ENCODE measurements at regions not wholly inside any gene's neighbourhood (a gene's known extent, or its start where the extent isn't known, plus 50 kb on each side); places are given as distances from the start of the nearest gene placed in this dataset.

DNA sequence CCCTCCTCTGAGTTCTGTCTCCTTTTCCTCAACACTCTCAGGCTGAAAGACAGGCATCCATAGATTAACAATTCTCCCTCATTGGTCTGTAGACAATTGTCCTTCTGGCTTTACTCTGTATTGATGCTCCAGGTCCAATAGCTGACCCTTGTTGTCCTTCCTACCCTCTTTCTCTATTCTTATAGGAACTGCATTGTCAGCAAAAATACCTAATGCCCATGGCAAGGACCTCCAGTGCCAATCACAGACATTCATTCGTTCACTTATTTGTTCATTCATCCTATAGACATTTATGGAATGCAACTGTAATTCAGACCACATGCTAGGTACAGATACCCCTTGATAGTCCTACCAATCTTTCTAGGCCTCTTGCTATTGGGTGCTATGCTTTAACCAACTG is 69.8 kb upstream of the DTNA start (continued):
- no peak for TF ChIP-seq KAT2B (IDR thresholded peaks at IDR 0.05; ENCODE audit: borderline replicate concordance, low read depth, low read length)
- TF ChIP-seq ZNF605 (CRISPR knock-in tag; IDR thresholded peaks at IDR 0.05) = no peak
- TF ChIP-seq MAFK (conservative IDR thresholded peaks at IDR 0.05 in 1 of 2, IDR thresholded peaks at IDR 0.05 in 1 of 2; ENCODE audit: low read length in 2 of 2) = peak; percentile 96 to 98
- TF ChIP-seq ZNF510 (CRISPR knock-in tag; IDR thresholded peaks at IDR 0.05; ENCODE audit: low read depth) = no peak
- TF ChIP-seq RBFOX2 (IDR thresholded peaks at IDR 0.05; ENCODE audit: low read depth, low read length) = no peak
- TF ChIP-seq ZNF878 (CRISPR knock-in tag; IDR thresholded peaks at IDR 0.05) = no peak

DNA sequence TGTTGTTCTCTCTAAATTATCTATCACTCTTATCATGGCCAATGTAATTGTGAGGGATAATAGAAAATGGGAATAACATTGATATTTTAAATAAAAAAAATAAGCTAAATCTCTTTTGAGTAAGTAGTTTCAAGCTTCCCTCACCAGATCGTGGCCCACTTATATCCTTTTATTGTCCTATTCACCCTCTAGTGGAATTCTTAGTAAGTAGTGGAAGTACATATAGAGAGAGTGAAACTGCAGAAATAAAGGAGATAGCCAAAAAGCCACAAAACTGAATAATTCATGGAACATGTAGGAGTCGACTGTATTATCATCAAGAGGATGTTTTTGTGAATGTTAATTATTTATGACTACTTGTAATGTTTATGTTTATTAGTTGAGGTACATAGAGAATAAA is 66.1 kb upstream of the DTNA start:
- WGBS (ENCODE audit: low lambda C conversion rate) = 56% methylated on average over 2 of the region's 2 CpGs
- Histone ChIP-seq H3K9ac (ENCODE audit: insufficient read depth, low read depth, low read length) (no peak overlapping the region), H3K36me3 (replicated peaks in 1 of 2; ENCODE audit: control insufficient read depth in 1 of 2, insufficient read depth in 2 of 2, low read length in 2 of 2) (no peaks in the 10 kb centered on the region), H4K20me1 (ENCODE audit: insufficient read depth, low read length) (no peaks in the 10 kb centered on the region), H2AFZ (ENCODE audit: low read length) (no peak overlapping the region), H3K4me2 (ENCODE audit: low read depth, low read length) (no peak overlapping the region), H3K4me3 (replicated peaks in 1 of 3; ENCODE audit: insufficient read depth in 1 of 3, low read depth in 2 of 3, low read length in 3 of 3) (no peak overlapping the region), H3K27ac (ENCODE audit: extremely low read length, insufficient read depth, low read length) (no peak overlapping the region), H3K4me1 (ENCODE audit: insufficient read depth, low read length) (no peaks in the 10 kb centered on the region), H3K27me3 (ENCODE audit: control insufficient read depth in 1 of 2, insufficient read depth in 2 of 2, low read length in 2 of 2) (no peaks in the 10 kb centered on the region), H3K9me3 (ENCODE audit: low read length) (no peaks in the 10 kb centered on the region), H3K79me2 (ENCODE audit: insufficient read depth, low read length) (no peaks in the 10 kb centered on the region)
- no peak for FAIRE-seq
- no peak for ATAC-seq
- intact Hi-C loops (cut with micrococcal nuclease; ENCODE audit: unreplicated experiment) (no loop called here), in situ Hi-C loops (cut with HindIII; ENCODE audit: extremely low pct_ligation_motif_present, low pct_unique_long_range_greater_than_20kb) (no loop called here)
- DNase-seq (ENCODE audit: low spot score) = no peak
- ChIA-PET POLR2A (no interaction called here), CTCF (ENCODE audit: low intra/inter-chr PET ratio, low total read pairs) (no interaction called here)
- BruUV-seq (replicated peaks) = no TSS peak
- TF ChIP-seq ZNF75D (CRISPR knock-in tag; IDR thresholded peaks at IDR 0.05; ENCODE audit: borderline replicate concordance) (no peak), MBD4 (IDR thresholded peaks at IDR 0.05; ENCODE audit: borderline replicate concordance, low read length) (no peak), ZNF33B (CRISPR knock-in tag; IDR thresholded peaks at IDR 0.05) (no peak), MAF1 (CRISPR knock-in tag; IDR thresholded peaks at IDR 0.05; ENCODE audit: borderline replicate concordance) (no peak), SRSF4 (IDR thresholded peaks at IDR 0.05; ENCODE audit: low read depth, low read length, poor library complexity, severe bottlenecking) (no peak), SOX13 (IDR thresholded peaks at IDR 0.05) (no peak), SOX13 (CRISPR knock-in tag; conservative IDR thresholded peaks at IDR 0.05 in 1 of 2, IDR thresholded peaks at IDR 0.05 in 1 of 2) (no peak), ATRX (CRISPR knock-in tag; IDR thresholded peaks at IDR 0.05; ENCODE audit: borderline replicate concordance) (no peak), ZNF354B (CRISPR knock-in tag; IDR thresholded peaks at IDR 0.05) (no peak), KLF9 (CRISPR knock-in tag; IDR thresholded peaks at IDR 0.05; ENCODE audit: low read depth) (no peak), MAFG (CRISPR knock-in tag; IDR thresholded peaks at IDR 0.05) (no peak), HOXA9 (CRISPR knock-in tag; IDR thresholded peaks at IDR 0.05; ENCODE audit: borderline replicate concordance) (no peak), ZNF562 (CRISPR knock-in tag; IDR thresholded peaks at IDR 0.05; ENCODE audit: borderline replicate concordance) (no peak), ATM (IDR thresholded peaks at IDR 0.05; ENCODE audit: borderline replicate concordance) (no peak), MXD4 (CRISPR knock-in tag; IDR thresholded peaks at IDR 0.05) (no peak), PCBP2 (optimal IDR thresholded peaks at IDR 0.05; ENCODE audit: low read depth, low read length, poor library complexity, severe bottlenecking) (no peak)
- TF ChIP-seq, protein P1, sequence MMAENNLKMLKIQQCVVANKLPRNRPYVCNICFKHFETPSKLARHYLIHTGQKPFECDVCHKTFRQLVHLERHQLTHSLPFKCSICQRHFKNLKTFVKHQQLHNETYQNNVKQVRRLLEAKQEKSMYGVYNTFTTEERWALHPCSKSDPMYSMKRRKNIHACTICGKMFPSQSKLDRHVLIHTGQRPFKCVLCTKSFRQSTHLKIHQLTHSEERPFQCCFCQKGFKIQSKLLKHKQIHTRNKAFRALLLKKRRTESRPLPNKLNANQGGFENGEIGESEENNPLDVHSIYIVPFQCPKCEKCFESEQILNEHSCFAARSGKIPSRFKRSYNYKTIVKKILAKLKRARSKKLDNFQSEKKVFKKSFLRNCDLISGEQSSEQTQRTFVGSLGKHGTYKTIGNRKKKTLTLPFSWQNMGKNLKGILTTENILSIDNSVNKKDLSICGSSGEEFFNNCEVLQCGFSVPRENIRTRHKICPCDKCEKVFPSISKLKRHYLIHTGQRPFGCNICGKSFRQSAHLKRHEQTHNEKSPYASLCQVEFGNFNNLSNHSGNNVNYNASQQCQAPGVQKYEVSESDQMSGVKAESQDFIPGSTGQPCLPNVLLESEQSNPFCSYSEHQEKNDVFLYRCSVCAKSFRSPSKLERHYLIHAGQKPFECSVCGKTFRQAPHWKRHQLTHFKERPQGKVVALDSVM (CRISPR knock-in tag; IDR thresholded peaks at IDR 0.05) = no peak
